ENCODE measurements at regions not wholly inside any gene's neighbourhood (a gene's known extent, or its start where the extent isn't known, plus 50 kb on each side); places are given as distances from the start of the nearest gene placed in this dataset.

DNA sequence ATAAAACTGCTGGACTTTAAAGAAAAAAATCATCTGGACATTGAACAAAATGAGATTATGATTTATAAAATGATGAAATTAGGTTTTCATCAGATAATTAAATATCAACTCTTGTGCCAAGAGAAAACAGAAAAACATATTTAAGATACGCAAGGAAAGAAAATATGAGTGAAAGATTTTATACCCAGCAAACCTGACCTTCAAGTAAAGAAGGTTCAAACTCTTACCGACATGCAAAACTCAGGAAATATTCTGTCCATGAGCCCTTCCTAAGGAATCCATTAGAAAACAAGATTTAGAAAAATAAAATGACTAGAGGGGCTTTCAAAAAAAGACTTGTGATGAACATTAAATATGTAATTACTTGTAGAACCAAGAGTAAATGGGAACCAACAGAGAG lies 257.2 kb upstream of the ARID1B start:
- no peak for DNase-seq (ENCODE audit: low read depth, low spot score)

DNA sequence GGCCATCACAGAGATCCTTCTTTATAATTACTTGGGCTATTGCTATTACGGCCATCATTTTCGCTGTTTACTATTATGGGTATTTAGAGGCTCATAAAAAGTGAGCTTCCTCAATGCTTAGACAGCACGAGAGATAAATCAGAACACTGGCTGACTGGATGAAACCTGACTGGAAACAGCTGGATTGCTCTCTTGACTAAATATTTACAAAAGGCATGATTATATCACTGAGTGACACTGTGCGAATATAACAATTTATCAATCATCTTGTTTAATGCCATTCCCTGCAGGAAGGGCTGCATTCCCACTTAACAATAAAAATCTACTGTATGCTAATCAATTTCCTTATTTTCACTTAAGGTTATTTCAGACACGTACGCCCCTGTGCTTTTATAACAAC lies 260.1 kb upstream of the ARID1B start:
- no peak for DNase-seq (ENCODE audit: low read depth, low spot score)

DNA sequence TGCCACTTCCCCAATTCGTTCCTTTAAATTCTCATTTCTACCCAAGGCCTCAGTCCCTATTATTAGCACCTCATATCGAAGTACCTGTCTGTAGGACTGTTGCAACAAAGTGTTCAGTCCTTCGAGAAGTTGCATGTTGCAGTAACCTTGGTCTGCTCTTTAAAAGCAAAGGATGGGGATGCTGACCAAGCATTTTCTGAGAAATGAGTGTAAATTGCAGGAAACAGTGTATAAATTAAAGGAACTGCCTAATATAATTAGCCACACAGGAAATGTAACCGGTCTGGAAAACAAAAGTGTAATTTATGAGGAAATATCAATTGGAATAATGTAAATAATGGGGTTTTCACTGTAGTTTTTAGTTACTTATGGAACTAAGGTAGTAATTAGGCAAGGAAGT lies 261.9 kb upstream of the ARID1B start:
- DNase-seq (ENCODE audit: low read depth, low spot score) = no peak

DNA sequence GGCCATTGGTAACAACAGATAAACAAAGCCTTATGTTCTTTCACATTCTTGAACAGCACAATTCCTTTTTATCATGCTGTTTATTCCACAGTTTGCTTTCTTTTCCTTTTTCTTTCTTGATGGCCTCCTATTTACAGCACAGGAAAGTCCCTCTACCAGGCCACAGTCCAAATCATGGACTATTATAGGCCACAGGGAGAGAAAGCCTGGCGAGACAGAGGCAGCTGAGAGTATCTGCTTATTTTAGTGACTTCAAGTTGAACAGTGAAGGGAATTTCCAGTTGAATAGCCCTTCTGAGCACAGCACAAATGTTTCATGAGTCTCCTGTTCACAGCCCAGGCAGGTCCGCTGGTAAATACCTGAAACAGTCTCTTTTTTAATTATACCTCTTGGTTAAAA lies 263.7 kb upstream of the ARID1B start:
- no peak for DNase-seq (ENCODE audit: low read depth, low spot score)

DNA sequence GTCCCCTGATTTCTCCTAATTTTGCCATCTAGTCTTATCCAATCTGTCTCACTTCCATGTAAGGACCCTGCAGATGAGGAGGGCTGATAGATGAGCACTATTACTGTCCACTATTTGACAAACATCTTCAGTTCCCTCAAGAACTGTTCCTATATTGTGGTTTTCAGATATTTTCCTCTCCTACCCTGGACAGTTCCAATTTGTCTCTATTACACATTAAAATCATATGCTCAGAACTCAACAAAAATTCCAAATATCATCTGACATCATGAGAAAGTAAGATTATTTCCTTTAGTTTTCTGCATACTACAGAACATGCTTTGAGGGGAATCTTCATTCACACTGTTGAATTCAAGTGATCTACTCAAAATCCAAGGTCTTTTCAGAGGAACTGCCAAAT lies 265.6 kb upstream of the ARID1B start:
- DNase-seq (ENCODE audit: low read depth, low spot score) = no peak

DNA sequence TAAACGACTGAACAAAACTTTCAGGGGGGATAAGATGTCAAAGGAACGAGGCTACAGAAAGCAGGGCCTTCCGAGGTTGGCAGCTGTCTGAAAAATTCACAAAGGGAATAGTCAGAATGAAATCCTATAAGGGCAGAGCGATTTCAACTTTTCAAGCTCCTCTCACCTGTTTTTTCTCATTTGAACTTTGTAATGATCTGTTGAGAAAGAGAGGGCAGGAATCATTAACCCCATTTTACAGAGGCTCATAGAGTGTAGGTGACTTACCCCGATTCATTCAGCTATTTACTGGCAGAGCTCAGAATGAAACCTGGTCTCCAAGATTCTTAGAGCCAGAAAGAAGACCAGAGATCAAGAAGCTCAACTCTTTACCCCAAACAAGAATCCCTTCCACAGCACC lies 266.1 kb upstream of the ARID1B start:
- no peak for DNase-seq (ENCODE audit: low read depth, low spot score)

DNA sequence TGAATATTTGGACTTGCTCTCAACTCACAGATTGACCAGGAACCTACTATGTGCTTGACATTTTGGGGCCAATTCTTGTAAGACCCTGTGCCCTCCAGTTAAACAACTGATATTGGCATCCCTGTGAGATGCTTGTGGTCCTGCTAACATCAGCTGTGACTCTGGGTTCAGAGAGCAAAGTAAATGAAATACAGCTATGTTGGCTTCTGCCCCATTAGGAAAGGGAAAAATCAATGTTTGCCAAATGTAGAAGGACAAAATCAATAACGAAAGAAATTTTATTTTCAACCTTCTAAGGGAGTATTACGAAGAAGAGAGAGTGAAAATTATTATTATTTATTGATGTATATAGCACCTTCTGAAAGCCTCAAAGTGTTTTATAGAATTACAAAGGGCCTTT lies 266.9 kb upstream of the ARID1B start:
- no peak for DNase-seq (ENCODE audit: low read depth, low spot score)

DNA sequence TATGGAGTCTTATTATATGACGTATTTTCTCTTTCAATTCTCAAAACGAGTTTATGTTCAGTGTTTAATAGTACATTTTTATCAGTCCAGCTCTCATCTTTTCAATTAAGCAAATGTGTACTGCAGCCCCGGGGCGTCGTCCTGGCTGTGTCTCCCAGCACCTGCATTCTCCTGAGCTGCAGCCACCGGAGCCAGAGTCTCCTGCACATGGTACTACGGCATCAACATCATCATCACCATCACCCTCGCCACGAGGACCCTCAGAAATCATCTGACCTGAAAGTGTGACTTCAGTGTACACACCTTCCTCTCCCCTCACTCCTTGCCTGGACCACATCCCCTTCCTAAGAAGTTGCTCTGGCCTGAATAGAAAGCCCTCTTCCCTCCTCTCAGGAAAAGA lies 267.7 kb upstream of the ARID1B start:
- DNase-seq (ENCODE audit: low read depth, low spot score) = no peak

DNA sequence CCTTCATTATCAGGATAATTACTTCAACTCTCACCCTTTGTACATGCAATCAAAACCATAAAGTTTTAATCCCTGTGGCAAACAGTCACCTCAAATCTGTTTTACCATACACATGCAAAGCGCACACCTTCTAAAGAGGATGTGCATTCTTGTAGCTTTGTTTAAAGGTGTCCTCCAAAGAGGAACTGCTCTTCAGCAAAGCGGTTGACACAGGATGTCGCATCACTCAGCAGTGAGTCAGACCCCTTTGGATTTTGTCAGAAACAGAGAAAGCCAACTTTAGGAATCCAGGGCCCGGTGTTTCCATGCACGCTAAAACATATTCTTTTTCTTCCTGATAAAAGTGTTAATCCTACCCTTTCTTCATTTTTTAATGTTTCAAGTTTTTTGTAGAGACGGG lies 268.3 kb upstream of the ARID1B start:
- no peak for DNase-seq (ENCODE audit: low read depth, low spot score)

DNA sequence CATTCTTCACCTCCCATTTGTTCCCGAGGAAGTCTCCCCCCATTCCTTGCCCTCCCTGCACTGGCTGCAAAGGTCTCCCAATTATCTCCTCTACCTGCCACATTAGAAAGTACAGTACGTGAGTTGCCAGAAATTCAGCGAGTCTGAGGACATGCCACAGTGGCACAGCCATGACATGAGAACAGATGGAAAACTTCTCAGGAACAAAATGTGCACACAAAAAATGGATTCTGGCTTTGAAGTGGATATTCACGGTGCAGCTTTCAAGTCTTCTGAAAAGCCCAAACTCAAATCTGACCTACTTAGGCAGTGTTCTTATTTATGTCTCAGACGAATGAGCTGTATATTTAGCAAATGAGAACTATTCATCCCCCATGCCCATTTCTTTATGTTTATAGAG lies 269.1 kb upstream of the ARID1B start:
- DNase-seq (ENCODE audit: low read depth, low spot score) = no peak

DNA sequence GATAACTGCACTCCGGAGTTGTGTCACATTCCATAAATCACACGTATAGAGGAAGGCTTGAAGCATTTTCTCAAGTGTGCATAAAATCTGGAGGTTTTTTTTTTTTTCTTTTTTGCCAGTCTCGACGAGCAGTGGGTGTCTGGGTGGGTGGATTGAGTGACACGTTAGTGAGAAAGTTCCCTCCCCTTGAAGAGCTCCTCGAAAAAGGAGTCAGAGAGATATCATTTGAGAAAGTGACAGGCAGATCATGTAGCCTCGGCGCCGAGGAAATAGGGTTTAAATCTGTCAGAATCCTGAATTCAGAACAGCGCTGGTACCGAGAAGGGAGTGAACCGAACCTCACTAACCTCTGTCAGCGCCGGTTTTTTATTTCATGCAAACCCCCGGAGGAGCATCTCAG lies 269.5 kb upstream of the ARID1B start:
- DNase-seq (ENCODE audit: low read depth, low spot score) = no peak

DNA sequence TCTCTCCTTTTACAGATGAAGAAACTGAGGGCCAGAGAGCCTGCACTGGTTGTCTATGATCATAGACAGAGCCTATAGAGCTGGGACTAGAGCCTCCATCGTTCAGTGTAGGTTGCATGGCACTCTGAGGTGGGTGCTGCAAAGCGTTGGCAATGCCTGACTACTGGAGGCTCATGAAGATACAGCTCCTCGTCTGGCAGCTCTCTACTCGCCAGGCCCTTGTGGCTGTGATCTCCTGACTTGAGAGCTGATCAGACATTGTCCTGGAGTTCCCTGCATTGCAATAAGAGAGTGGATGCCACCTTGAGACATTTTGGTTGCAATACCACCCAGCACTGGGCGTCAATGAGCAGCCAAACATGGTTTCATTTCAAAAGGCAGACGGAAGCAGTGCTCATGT lies 270.1 kb upstream of the ARID1B start:
- no peak for DNase-seq (ENCODE audit: low read depth, low spot score)

DNA sequence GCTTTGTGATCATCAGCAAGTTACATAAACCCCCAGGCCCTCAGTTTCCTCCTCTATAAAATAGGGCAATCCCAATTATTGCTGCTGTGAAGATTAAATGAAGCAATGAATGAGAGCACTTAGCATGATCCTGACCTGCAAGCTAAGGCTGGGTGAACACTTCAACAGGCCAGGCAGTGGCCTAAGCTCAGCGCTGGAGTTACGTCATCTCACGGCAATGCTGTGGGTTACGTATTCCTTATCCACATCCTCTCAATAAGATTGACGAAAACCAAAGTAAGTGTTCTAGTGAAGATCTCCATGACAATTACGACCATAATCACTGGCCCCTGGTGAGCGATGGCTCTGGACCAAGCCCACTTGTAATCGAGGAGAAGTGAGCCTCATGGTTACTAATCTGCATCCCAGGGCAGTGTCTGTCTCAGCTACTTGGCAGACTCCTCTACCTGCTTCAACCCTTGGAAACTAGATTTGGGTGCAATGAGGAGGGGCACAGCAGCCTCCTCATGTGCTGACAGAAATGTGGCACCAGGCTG lies 274.1 kb upstream of the ARID1B start:
- DNase-seq (ENCODE audit: low read depth, low spot score) = no peak

DNA sequence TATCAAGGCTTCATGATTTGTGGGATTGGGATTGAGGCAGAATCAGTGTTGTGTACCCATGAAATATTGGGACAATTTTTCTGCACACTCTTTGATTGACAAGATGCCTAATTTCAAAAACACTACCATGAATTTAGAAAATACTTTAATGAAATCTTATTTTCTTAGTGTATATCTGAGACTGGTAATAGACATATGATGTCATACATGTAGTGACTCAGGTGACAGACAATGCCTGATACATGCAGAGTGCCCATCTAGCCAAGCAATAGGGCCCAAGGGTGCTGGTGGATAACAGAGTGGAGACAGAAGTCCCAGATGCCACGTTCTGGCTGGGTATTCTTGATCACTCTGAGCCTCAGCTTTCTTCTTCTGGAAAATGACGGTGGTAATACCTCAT lies 279.6 kb upstream of the ARID1B start:
- no peak for DNase-seq (ENCODE audit: low read depth, low spot score)

DNA sequence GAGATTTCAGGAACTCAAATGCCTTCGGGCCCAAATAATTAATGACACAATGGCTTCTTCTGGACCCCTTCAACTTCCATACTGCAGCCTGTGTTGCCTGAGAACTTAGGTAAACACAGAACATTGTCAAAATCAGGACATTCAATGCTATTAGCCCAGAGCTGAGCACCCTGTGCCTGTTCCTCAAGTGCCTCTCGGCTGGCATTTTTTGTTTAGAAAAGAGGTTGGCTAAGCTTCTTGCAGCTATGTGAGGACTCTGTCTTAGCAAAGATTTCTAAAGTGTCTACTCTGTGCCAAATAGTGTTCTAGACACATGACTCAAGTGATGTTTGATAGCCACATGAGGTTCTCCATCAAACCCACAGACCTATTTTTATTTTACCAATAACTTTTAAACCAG lies 289.3 kb upstream of the ARID1B start:
- no peak for DNase-seq (ENCODE audit: low read depth, low spot score)

DNA sequence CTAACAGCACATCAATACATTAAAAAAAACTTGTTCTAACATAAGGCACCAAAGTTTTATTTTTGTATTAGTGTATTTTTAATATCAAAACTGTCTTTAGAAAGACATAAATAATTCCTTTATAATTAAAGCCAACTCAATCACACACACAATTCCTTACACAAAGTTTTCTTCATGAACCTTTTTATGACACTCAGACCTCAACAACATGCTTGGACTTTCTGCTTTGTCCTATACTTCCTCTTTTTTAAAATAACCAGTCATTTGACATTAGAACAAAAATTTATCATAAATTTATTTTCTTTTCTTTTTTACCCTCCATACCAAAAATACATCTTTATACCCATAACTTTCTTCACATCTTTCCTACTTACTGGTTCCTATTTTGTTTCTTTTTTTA lies 292.0 kb upstream of the ARID1B start:
- DNase-seq (ENCODE audit: low read depth, low spot score) = no peak

DNA sequence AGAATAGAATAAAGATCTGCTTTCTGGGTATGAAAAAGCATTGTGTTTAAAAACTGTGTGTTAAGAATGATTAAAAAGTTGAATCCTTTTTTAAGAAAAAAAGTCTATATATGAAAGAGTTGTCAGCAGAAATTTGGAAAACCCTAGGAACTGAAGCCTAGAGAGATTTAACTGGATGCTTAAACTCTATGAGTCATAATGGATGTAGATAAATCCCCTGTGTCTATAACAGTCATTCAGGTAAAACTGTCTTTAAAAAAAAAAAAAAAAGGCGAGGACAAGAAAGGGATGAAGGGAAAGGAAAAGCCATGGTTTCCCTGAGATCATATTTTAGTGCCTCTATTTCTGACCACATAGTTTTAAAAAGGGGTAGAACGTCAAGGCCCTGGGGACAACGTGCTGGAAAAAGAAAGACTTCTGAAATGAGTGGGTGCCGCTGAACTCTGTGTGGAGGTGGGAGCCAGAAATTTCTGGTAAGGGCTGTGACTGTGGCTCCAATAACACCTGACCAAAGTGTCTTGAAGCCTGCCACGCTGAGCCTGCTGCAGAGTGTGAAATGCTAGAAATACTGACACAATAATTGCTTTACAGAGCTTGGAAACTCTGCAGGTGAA lies 302.6 kb upstream of the ARID1B start:
- no peak for DNase-seq (ENCODE audit: low read depth, low spot score)

DNA sequence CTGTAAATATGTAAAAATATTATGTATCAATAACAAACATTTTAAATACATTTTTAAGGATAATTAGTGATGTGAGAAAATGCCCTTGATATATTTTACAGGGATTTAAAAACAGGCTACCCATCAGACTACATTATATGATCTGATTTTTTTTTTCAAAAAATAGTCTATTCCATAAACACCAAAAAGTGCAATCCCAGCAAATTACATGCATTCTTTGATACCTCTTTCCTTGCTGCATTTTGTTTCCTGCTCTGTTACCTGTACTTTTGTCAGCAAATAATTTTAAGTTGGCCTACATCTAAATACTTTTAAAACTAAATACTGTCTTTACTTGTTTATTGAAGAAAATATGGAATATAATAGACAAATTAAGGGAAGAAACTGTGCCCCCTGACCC lies 306.2 kb upstream of the ARID1B start:
- DNase-seq (ENCODE audit: low read depth, low spot score) = no peak

DNA sequence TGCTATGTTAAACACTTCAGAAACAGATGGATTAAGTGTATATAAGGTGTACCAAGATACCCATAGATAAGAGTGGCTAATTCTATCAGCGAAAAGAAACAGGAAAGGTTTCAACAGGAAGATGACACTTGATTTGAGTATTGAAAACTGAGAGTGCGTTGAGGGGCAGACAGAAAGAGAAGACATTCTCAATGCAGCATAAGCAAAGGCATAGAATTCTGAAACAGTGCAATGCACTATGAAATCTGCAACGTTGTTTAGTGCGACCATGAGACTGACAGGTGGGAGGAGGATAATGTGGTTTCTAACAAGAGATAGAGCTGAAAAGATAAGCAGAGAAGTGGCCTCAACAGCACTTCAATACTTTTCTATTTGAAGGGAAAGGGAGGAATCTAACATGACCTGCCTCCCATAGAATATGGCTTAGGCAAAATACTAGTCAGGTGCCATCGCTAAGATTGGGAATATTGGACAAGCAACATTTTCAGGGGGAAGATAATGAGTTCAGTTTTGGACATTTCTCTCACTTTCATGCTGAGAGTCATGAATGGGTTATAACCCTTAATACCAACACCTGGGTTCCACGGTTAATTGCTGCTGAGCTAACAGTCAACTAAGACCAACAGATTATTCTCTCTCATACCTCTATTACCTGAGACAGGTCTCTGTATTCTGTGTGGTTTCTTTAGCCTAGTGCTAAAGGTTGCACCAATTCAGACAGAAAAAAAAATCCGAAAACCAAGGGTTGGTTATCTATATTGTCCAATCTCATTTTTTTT lies 312.9 kb upstream of the ARID1B start:
- DNase-seq (ENCODE audit: low read depth, low spot score) = no peak

DNA sequence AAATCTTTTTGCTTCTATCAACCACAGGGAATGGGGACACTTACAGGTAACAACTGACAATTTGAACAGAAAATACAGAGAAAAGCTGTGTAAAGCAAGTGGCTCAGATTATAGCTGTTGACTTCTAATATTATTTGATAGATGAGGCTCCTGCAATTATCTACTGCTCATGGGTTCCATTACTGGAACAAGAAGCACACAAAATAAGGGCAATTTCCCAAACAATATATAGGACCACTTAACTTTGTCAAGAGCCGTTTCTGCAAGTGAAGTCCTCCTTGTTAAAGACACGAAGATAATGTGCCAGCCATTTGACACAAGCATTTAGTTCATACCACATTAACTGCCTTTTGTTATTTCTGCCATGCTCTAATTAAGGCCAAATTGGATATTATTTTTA lies 315.5 kb upstream of the ARID1B start:
- no peak for DNase-seq (ENCODE audit: low read depth, low spot score)

DNA sequence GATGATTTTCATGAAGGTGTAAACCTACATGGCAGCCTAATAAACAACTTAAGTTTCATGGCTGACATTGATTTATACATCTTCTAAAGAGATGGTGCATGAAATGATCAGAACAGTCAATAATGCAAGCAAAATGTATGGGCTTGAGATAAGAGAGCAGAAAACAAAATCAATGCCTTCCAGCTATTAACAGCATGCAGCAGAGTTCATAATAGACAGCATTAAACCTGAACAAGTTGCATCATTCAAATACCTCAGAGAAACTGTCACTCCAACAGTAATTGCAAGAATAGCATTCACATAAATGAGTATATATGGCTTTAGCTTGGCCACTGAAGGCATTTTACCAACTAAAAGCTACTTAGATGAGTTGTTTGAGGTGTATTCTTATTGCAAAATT lies 319.6 kb upstream of the ARID1B start:
- no peak for DNase-seq (ENCODE audit: low read depth, low spot score)

DNA sequence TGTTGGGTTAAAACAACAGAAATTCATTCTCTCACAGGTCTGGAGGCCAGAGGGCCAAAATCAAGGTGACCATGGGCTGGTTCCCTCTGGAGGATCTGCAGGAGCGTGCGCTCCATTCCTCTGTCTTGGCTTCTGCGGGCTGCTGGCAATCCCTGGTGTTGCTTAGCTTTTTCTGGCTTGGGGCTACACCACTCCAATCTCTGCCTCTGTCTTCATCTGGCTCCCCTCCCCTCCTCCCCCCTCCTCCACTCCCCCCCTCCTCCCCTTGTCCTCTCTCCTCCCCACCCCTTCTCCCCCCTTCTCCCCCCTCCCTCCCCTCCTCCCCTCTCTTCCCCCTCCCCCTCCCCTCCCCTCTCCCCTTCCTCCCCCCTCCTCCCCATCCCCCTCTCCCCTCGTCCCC lies 321.3 kb upstream of the ARID1B start:
- no peak for DNase-seq (ENCODE audit: low read depth, low spot score)

DNA sequence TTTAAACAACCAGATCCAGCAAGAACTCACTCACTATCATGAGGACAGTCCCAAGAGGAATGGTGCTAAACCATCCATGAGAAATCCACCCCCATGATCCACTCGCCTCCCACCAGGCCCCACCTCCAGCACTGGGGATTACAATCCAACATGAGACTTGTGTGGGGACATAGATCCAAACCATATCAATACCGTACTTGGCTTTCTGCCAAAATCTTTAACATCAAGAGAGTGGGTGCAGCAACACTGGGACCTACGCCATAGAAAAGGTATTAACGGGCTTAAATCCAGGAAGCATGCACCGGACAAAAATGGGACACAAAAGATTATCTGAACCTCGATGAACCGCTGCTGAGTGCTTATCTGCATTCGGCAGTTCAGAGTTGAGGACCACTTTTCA lies 322.3 kb upstream of the ARID1B start:
- DNase-seq (ENCODE audit: low read depth, low spot score) = no peak

Measured in pulmonary artery endothelial cell (primary cell).